ENCODE measurements at regions not wholly inside any gene's neighbourhood (a gene's known extent, or its start where the extent isn't known, plus 50 kb on each side); places are given as distances from the start of the nearest gene placed in this dataset.
"Not testable (repeated sequence)": the region's sequence is repeated elsewhere in the genome, so short reads cannot be mapped to it uniquely, and the experiment has no call there.

- H3K4me3 ChIP-seq (ENCODE audit: low read length) = no peak overlapping the region
- H3K9ac ChIP-seq (ENCODE audit: low read length) = no peak overlapping the region
- no peaks in the 10 kb centered on the region for H3K4me1 ChIP-seq (ENCODE audit: low read length)
- no peak overlapping the region for H3K4me2 ChIP-seq (ENCODE audit: low read length)
- H3K79me2 ChIP-seq (ENCODE audit: low read length) = no peaks in the 10 kb centered on the region
- H3K27me3 ChIP-seq (ENCODE audit: low read depth, low read length) = no peaks in the 10 kb centered on the region
- TF ChIP-seq EZH2phosphoT487 (IDR thresholded peaks at IDR 0.05; ENCODE audit: low read depth) (no peak), CTCF (IDR thresholded peaks at IDR 0.05; ENCODE audit: low read depth, low read length) (no peak)
- no peaks in the 10 kb centered on the region for H3K36me3 ChIP-seq (replicated peaks; ENCODE audit: low read depth, low read length)
- no peak overlapping the region for H3K27ac ChIP-seq (ENCODE audit: low read length)
- no peaks in the 10 kb centered on the region for H4K20me1 ChIP-seq (ENCODE audit: insufficient read depth, low read length)
- no peak overlapping the region for H2AFZ ChIP-seq (ENCODE audit: low read depth, low read length)
- no peaks in the 10 kb centered on the region for H3K9me3 ChIP-seq (ENCODE audit: insufficient read depth, low read length)
These were observed 560.8 kb upstream of the FAM98A start for GRCh38 chr2:34159901-34160300.

DNA sequence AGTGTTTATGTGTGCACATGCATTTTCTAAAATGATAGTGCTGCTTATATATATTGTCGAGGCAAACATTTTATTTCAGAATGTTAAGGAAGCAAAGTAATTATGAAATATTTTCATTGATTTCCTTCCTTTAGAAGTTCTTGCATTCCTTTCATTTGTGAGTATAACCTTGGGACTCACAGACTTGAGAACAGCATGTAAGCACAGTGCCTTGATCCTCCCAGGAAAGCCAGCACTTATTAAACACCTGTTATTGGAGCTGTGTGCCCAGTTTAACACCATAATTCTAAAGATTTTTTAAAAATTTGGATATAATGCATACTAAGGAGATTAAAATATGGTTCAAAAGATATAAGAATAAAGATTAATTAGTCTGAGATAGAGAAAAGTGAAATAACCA is 554.4 kb upstream of the FAM98A start:
- Histone ChIP-seq H3K4me2 (ENCODE audit: low read length) (no peak overlapping the region), H3K79me2 (ENCODE audit: low read length) (no peaks in the 10 kb centered on the region), H2AFZ (ENCODE audit: low read depth, low read length) (no peak overlapping the region), H3K36me3 (replicated peaks; ENCODE audit: low read depth, low read length) (no peaks in the 10 kb centered on the region), H4K20me1 (ENCODE audit: insufficient read depth, low read length) (no peaks in the 10 kb centered on the region), H3K4me3 (ENCODE audit: low read length) (no peak overlapping the region), H3K27ac (ENCODE audit: low read length) (no peak overlapping the region), H3K4me1 (ENCODE audit: low read length) (no peaks in the 10 kb centered on the region), H3K9me3 (ENCODE audit: insufficient read depth, low read length) (no peaks in the 10 kb centered on the region), H3K9ac (ENCODE audit: low read length) (no peak overlapping the region), H3K27me3 (ENCODE audit: low read depth, low read length) (no peaks in the 10 kb centered on the region)
- TF ChIP-seq CTCF (IDR thresholded peaks at IDR 0.05; ENCODE audit: low read depth, low read length) (no peak), EZH2phosphoT487 (IDR thresholded peaks at IDR 0.05; ENCODE audit: low read depth) (no peak)

GRCh38 chr2:34147780-34148179 is 548.7 kb upstream of the FAM98A start:
- H3K36me3 ChIP-seq (replicated peaks; ENCODE audit: low read depth, low read length) = no peaks in the 10 kb centered on the region
- H3K4me3 ChIP-seq (ENCODE audit: low read length) = no peak overlapping the region
- no peak overlapping the region for H3K27ac ChIP-seq (ENCODE audit: low read length)
- TF ChIP-seq EZH2phosphoT487 (IDR thresholded peaks at IDR 0.05; ENCODE audit: low read depth) (no peak), CTCF (IDR thresholded peaks at IDR 0.05; ENCODE audit: low read depth, low read length) (no peak)
- no peaks in the 10 kb centered on the region for H3K9me3 ChIP-seq (ENCODE audit: insufficient read depth, low read length)
- H3K4me2 ChIP-seq (ENCODE audit: low read length) = no peak overlapping the region
- no peaks in the 10 kb centered on the region for H3K79me2 ChIP-seq (ENCODE audit: low read length)
- no peaks in the 10 kb centered on the region for H3K4me1 ChIP-seq (ENCODE audit: low read length)
- H4K20me1 ChIP-seq (ENCODE audit: insufficient read depth, low read length) = no peaks in the 10 kb centered on the region
- H3K27me3 ChIP-seq (ENCODE audit: low read depth, low read length) = no peaks in the 10 kb centered on the region
- H3K9ac ChIP-seq (ENCODE audit: low read length) = no peak overlapping the region
- no peak overlapping the region for H2AFZ ChIP-seq (ENCODE audit: low read depth, low read length)

DNA sequence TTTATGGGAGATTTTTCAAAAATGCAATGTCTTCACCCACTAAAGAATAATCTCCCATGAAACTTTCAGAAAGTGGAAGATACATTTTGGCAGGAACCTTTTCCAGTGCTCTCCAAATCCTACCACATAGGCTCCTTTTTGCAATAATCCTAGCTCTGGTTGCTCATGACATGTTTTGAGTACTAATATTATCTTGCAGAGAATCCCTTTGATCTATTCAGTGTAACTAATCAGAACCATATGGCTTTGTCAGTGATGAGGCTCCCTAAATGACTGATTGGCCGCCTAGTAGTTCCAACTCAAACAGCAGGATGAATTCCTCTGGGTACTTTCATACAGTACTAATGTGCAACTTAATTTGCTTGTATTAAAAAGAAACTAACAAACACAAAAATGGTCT is 544.0 kb upstream of the FAM98A start:
- no peaks in the 10 kb centered on the region for H3K79me2 ChIP-seq (ENCODE audit: low read length)
- no peaks in the 10 kb centered on the region for H3K9me3 ChIP-seq (ENCODE audit: insufficient read depth, low read length)
- no peak overlapping the region for H3K27ac ChIP-seq (ENCODE audit: low read length)
- no peak overlapping the region for H3K9ac ChIP-seq (ENCODE audit: low read length)
- no peaks in the 10 kb centered on the region for H3K4me1 ChIP-seq (ENCODE audit: low read length)
- TF ChIP-seq CTCF (IDR thresholded peaks at IDR 0.05; ENCODE audit: low read depth, low read length) (no peak), EZH2phosphoT487 (IDR thresholded peaks at IDR 0.05; ENCODE audit: low read depth) (no peak)
- H4K20me1 ChIP-seq (ENCODE audit: insufficient read depth, low read length) = no peaks in the 10 kb centered on the region
- H3K4me2 ChIP-seq (ENCODE audit: low read length) = no peak overlapping the region
- H3K4me3 ChIP-seq (ENCODE audit: low read length) = no peak overlapping the region
- no peaks in the 10 kb centered on the region for H3K36me3 ChIP-seq (replicated peaks; ENCODE audit: low read depth, low read length)
- no peaks in the 10 kb centered on the region for H3K27me3 ChIP-seq (ENCODE audit: low read depth, low read length)
- H2AFZ ChIP-seq (ENCODE audit: low read depth, low read length) = no peak overlapping the region

- not testable (repeated sequence) for H3K9ac ChIP-seq (ENCODE audit: low read length); H3K9me3 ChIP-seq (ENCODE audit: insufficient read depth, low read length); H3K4me3 ChIP-seq (ENCODE audit: low read length); H4K20me1 ChIP-seq (ENCODE audit: insufficient read depth, low read length); H3K36me3 ChIP-seq (replicated peaks; ENCODE audit: low read depth, low read length); H3K27ac ChIP-seq (ENCODE audit: low read length); H3K4me1 ChIP-seq (ENCODE audit: low read length); H2AFZ ChIP-seq (ENCODE audit: low read depth, low read length); H3K79me2 ChIP-seq (ENCODE audit: low read length); H3K4me2 ChIP-seq (ENCODE audit: low read length); H3K27me3 ChIP-seq (ENCODE audit: low read depth, low read length)
These were observed 543.5 kb upstream of the FAM98A start for GRCh38 chr2:34142531-34143008.

GRCh38 chr2:34133065-34133464 is 534.0 kb upstream of the FAM98A start:
- H3K4me2 ChIP-seq (ENCODE audit: low read length); H3K4me3 ChIP-seq (ENCODE audit: low read length); H3K9ac ChIP-seq (ENCODE audit: low read length); H2AFZ ChIP-seq (ENCODE audit: low read depth, low read length); H3K9me3 ChIP-seq (ENCODE audit: insufficient read depth, low read length); H3K27me3 ChIP-seq (ENCODE audit: low read depth, low read length); H3K79me2 ChIP-seq (ENCODE audit: low read length); H3K27ac ChIP-seq (ENCODE audit: low read length); H3K36me3 ChIP-seq (replicated peaks; ENCODE audit: low read depth, low read length); H3K4me1 ChIP-seq (ENCODE audit: low read length); H4K20me1 ChIP-seq (ENCODE audit: insufficient read depth, low read length): not testable (repeated sequence)

Measured in OCI-LY3 (cell line).